Activated CD8-positive, alpha-beta memory T cell treated with anti-CD3 and anti-CD28 coated beads for 36 hours (primary cell): ENCODE measurements at regions not wholly inside any gene's neighbourhood (a gene's known extent, or its start where the extent isn't known, plus 50 kb on each side); places are given as distances from the start of the nearest gene placed in this dataset.

Experiments
- CTCF ChIA-PET: fragments of 350-600 bp; sonication (Branson Sonifier 250); formaldehyde crosslinking; loops from one replicate; lab custom pipeline; 2021; ENCODE audit warnings: antibody characterized with exemption; lab: Charles Lee
- POLR2A ChIA-PET: fragments of 350-600 bp; sonication (Branson Sonifier 250); formaldehyde crosslinking; loops from one replicate; lab custom pipeline; 2021; ENCODE audit warnings: antibody characterized with exemption; lab: Charles Lee

GRCh38 chr10:44589181-44589943 lies 204.5 kb upstream of the CXCL12 start:
- CTCF ChIA-PET: no interaction called here
- POLR2A ChIA-PET: no interaction called here

- CTCF ChIA-PET: no interaction called here
- POLR2A ChIA-PET: no interaction called here
Measured at GRCh38 chr10:44589944-44590449, 205.1 kb upstream of the CXCL12 start.

- CTCF ChIA-PET: no interaction called here
- POLR2A ChIA-PET: no interaction called here
Measured at GRCh38 chr10:44591911-44592310, 207.0 kb upstream of the CXCL12 start.

GRCh38 chr10:44593952-44594351 lies 209.1 kb upstream of the CXCL12 start:
- ChIA-PET CTCF (no interaction called here), POLR2A (no interaction called here)

GRCh38 chr10:44607116-44607515 lies 222.2 kb upstream of the CXCL12 start:
- ChIA-PET CTCF (no interaction called here), POLR2A (no interaction called here)

- CTCF ChIA-PET: no interaction called here
- POLR2A ChIA-PET: no interaction called here
Measured at GRCh38 chr10:44618910-44619309, 234.0 kb upstream of the CXCL12 start.

- ChIA-PET POLR2A (no interaction called here), CTCF (no interaction called here)
Measured at GRCh38 chr10:44619521-44619920, 234.6 kb upstream of the CXCL12 start.

- CTCF ChIA-PET: no interaction called here
- POLR2A ChIA-PET: no interaction called here
Measured at GRCh38 chr10:44619975-44620374, 235.1 kb upstream of the CXCL12 start.

- ChIA-PET POLR2A (no interaction called here), CTCF (no interaction called here)
Measured at GRCh38 chr10:44627591-44628354, 242.9 kb upstream of the CXCL12 start.

GRCh38 chr10:44628921-44629320 lies 244.0 kb upstream of the CXCL12 start:
- ChIA-PET CTCF (no interaction called here), POLR2A (no interaction called here)

GRCh38 chr10:44635176-44635575 lies 250.3 kb upstream of the CXCL12 start:
- ChIA-PET POLR2A (no interaction called here), CTCF (no interaction called here)

- ChIA-PET POLR2A (no interaction called here), CTCF (no interaction called here)
Measured at GRCh38 chr10:44636625-44637024, 251.7 kb upstream of the CXCL12 start.

GRCh38 chr10:44640429-44640828 lies 255.5 kb upstream of the CXCL12 start:
- ChIA-PET CTCF (no interaction called here), POLR2A (no interaction called here)

- ChIA-PET CTCF (no interaction called here), POLR2A (no interaction called here)
Measured at GRCh38 chr10:44647473-44647872, 262.6 kb upstream of the CXCL12 start.

GRCh38 chr10:44647877-44648542 lies 263.1 kb upstream of the CXCL12 start:
- POLR2A ChIA-PET: no interaction called here
- CTCF ChIA-PET: no interaction called here

- ChIA-PET POLR2A (no interaction called here), CTCF (no interaction called here)
Measured at GRCh38 chr10:44650691-44651661, 260.2 kb upstream of the TMEM72 start.

- POLR2A ChIA-PET: no interaction called here
- CTCF ChIA-PET: no interaction called here
Measured at GRCh38 chr10:44651834-44652233, 259.3 kb upstream of the TMEM72 start.

- ChIA-PET CTCF (no interaction called here), POLR2A (no interaction called here)
Measured at GRCh38 chr10:44659320-44659719, 251.8 kb upstream of the TMEM72 start.

GRCh38 chr10:44660271-44660670 lies 250.9 kb upstream of the TMEM72 start:
- ChIA-PET CTCF (no interaction called here), POLR2A (no interaction called here)
